Amniotic epithelial cell (primary cell): ENCODE measurements at regions not wholly inside any gene's neighbourhood (a gene's known extent, or its start where the extent isn't known, plus 50 kb on each side); places are given as distances from the start of the nearest gene placed in this dataset.
"Not testable (repeated sequence)": the region's sequence is repeated elsewhere in the genome, so short reads cannot be mapped to it uniquely, and the experiment has no call there.

Experiments used
- DNase-seq: peaks from one replicate; pipeline ENCODE4 v3.0.0-alpha.2; 2010; ENCODE audit warnings: low read depth

DNA sequence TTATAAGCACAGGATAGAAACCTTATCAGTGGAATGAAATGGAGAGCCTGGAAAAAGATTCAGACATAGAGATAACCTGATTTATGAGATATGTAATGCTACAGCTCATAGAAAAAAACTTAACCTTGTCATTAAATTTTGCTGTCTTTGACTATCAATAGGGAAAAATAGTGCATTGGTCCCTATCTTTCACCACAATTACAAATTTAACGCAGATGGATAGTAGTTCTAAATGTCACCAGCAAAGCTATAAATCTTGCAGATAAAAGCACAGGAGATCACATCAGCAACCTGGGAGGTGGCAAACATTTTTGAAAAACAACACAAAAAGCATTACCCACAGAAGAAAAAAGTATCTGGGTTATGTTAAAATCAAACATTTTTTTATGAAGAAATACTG is 831.6 kb downstream of the BRINP3 start:
- DNase-seq = peak; percentile 12

DNA sequence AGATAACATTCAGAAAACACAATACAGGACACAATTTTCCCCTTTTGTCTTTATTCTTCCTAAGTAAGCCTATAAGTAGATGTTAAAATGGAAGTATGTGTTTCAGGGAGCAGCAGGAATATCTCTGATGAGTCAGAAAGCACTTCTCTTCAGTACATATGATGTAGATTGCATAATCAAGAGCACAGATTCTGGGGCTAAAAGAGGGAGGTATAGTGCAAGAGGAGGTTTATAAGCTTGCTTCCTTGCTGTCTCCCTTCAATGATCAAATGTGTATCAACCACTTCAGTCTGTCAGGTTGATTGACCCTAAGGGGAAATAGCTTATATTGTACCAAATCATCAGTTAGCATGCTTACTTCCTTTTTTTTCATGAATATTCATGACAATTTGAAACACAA is 822.8 kb downstream of the BRINP3 start:
- DNase-seq = peak; percentile 73

DNA sequence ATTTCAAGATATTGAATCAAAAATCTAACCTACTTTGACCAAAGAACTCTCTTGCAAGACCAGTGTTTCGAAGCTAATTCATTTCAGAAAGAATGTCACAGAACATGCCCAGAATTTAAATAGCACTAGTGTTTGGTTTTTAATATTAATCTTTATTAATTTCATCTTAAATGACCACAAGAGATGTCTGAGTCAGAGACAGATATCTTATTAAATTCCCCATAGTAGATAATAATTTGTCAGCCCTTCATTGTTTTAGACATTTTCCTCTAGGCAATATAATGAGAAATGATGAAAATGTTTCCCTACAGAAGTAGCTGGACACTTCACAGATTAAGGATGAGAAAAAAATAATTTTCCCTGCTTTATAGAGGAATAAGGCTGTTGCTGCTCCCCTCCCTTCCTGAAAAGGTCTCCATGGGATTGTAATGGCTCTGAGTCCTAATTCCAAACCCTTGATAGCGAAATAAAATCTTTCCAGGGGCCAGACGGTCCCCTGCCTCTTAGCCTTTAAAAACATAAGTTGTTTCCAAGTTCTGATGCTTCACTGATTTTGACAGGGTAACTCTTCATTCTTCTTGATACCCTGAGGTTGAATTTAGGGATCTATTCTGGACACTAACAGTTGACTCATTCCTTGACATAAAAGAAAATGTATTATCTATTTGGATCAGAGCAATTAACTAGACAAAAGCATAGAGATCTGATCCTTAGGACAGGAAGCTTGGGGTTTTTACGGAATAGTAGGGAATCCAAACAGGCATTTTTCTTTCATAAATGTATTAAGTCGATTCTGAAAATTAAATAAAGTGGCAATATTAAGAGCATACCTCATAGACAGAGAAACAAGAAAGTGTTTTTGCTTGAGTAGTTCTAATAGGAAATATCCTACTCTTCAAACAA is 820.8 kb downstream of the BRINP3 start:
- no peak for DNase-seq

DNA sequence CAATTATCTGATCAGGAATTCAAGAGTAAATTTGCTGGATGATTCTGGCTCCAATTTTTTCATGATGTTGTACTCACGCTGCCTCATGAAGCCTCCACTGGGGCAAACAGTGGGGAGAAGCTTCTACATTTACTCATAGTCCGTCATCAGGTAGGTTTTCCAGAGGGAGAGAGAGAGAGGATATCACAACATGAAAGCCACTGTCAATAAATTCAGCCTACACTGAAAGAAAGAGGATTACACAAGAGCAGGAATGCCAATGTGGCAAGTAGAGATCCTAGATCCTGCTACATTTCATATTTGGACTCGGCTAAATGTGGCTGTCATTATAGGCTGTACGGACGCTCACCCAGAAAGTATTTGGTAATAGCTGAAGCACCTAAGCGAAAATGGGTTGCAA is 819.9 kb downstream of the BRINP3 start:
- DNase-seq = no peak

DNA sequence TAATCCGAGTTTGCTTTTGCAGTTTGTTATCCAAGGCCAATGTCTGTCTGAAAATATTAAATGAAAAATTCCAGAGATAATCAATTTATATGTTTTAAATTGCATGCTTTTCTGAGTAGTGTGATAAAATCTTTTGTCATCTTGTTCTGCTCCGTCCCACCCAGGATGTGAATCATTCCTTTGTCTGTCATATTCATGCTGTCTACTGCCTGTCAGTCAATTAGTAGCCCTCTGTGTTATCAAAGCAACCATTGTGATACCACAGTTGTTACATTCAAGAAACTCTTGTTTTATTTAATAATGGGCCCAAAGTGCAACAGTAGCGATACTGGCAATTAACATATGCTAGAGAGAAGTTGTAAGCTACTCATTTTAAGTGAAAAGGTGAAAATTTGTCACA is 819.3 kb downstream of the BRINP3 start:
- no peak for DNase-seq

DNA sequence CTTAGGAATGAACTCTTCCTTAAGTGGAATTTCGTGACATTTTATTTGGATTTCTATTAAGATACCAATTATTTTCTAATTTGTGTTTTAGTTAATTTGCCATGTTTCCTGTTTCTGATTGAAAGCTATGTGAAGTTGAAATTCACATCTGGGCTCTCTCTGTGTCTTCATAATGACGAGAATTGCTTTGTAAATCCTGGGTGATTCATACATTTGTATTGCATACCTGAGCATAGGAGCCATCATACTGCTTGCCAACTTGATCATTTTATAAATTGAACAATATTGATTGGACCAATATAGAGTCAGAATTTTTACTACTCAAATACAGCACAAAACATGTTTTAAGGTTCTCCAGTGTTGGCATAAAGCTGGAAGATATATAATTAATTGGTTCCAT is 817.9 kb downstream of the BRINP3 start:
- no peak for DNase-seq

DNA sequence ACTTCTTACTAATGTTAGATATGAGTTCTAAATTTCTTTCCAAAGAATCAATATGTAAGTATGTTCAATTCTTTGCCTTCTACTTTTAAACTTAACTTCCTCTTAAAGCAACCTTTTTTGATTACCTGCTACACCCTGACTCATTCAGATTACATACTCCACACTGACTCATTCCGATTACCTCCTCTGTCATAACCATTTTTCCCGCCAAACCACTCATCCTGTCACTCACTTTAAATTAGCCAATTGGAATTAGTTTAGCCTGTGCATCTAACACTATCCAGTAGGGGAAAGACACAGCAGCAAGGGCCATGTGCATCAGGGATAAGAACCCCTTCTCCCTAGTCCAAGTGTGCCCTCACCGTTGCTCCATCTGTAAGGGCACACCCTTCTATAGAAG is 815.5 kb downstream of the BRINP3 start:
- DNase-seq = peak; percentile 15

DNA sequence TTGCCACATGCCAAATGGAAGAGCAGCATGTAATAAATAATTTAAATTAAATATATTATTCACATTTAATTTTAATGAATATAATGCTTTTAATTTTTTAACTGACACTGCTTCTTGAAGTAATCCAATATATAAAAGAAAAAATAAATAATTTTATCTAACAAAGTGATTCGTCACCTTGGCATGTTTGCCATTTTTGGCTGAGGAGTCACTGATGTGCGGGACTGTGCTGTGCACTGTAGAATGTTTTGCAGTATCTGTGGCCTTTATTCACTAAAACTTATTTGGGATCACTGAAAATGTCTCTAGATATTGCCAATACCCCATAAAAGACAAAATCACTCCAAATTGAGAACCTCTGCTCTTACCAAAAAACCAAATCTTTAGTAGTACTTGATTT is 807.8 kb downstream of the BRINP3 start:
- peak; percentile 32 for DNase-seq

DNA sequence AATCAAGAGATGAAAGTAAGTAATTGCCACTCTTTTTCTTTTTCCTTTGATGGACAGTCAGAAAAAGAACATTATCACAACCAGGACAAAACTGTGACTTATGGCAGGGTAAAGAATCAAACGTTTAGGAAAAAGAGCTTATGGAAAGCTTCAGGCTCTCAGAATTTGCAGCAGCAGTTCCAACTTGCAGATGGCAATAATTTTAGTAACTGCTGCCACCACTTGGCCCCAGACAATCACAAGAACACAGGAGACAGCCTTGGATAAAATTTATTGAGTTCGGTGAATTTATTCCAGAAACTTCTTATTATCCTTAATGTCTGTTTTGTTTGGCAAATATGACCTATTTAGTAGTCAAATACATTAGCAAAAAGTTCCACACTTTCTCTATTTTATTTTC is 804.4 kb downstream of the BRINP3 start:
- DNase-seq = no peak

DNA sequence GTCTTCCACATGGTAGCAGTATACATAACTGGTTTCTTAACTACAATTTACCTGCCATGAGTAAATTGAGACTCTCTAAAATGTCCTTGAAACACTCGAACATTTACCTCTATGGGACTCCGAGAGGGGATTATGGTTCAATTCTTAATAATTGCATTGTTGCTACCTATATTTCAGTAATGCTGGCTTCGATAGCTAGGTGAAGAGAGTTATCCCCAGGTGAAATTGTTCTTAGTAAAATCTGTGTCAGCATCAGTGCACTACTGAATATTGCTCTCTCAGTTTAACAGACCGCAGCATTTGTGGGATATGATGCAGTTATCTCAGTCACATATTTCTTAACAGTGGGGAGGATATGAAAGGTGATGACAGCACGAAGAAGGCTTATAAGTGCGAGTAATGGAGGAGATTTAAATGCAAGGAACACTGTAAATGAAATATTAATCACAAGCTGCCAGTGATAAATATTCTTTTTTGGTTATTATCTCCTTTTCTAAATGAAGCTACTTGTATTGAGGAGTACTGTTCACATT is 801.9 kb downstream of the BRINP3 start:
- DNase-seq = peak; percentile 84

DNA sequence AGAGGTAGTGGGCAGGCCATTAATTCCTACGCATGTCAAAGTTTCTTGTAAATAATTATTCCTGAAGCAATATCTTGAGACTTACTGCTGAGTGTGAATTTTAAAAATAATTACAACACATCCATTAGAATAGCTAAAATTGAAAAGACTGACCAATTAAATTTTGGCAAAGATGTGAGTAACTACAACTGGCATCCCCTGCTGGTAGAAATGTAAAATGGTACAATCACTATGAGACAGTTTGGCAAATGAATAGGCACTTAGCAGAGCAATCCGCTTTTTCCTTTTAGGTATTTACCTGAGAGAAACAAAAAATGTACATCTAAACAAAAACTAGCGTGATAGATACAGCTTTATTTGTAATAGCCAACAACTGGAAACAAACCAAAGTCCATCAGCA is 798.9 kb downstream of the BRINP3 start:
- no peak for DNase-seq

DNA sequence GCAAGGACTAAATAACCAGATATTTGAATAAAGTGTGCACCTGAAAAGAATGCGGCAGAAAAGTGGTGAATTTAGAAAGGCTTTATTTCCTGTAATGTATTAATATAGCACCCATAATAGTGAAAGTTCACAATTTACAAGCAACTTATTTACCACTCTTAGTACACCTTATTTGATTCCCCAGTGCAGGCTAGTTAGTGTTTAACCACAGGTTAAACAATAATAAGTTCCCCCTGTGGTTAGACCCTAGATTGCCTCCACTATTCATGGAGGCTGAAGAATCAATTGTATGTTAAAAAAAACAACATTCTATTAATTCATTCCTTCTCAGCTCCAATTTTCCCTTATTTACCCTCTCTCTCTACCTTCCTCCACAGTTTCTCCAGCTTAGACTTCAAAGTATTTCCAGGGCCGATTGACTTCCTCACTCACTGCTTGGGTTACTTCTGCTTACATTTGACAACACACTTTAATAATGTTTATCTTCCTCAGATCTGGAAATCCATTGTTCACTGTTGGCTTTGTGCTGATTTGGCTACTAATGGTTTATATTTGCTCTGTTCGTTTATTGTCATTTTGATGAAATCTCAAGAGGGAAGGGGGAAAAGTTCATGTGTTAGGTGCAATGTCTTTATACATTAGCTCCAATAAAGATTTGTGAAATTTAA is 796.3 kb downstream of the BRINP3 start:
- DNase-seq = no peak

DNA sequence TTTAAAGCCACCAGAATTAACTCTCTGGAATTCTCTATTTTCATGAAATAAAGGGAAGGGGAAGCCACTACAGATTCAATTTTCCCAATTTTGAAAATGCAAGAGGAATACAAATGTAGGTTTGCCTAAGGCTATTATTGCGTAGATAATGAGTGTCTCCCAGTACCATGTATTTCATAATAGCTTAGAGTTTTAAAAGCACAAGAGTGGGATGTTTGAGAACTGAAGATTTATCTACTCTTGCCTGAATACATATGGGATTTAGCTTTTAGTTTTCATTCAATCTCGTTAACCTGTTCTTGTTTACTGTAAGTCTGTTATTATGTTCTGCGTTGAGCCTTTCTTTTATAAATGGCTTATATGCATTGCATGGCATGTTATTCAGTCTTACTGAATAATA is 795.1 kb downstream of the BRINP3 start:
- no peak for DNase-seq

DNA sequence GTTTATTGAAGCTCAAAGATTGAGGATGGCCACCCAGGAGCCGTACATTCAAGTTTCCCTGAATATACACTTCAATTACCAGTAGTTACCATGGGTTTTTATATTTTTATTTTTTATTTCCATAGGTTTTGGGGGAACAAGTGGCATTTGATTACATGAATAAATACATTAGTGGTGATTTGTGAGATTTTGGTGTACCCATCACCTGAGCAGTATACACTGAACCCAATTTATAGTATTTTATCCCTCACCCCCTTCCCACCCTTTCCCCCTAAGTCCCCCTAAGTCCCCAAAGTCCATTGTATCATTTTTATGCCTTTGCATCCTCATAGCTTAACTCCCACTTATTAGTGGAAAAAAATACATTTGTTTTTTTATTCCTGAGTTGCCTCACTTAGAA is 791.4 kb downstream of the BRINP3 start:
- no peak for DNase-seq

DNA sequence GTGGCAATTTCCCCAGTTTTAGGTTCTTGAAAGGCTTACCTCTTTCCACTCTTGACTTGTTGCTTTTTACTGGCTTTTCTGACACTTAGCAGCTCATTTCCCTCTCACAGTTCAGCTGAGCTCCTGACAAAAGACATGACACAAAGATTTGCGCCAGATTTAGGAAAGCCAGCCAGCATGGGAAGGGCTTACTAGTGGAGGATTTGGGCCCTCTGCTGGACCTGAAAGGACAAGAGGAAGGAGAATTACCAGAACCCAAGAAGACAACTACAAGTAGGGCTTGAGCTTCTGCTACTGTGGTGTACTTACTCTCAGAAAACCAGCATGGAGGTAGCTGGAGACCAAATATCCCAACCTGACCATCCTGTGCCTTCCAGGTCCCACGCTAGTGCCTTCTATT is 784.5 kb downstream of the BRINP3 start:
- peak; percentile 31 for DNase-seq

DNA sequence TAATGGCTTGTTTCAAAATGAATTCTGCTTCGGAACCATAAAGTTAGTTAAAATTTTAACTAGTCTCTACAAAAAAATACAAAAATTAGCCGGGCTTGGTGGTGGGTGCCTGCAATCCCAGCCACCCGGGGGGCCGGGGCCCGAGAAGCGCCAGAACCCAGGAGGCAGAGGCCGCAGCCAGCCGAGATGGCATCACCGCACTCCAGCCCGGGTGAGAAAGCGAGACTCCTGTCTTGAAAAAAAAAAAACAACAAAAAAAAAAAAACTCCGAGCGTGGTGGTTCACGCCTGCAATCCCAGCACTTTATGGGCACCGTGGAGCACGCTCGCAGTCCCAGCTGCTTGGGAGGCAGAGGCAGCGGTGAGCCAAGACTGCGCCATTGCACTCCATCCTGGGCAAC is 781.4 kb downstream of the BRINP3 start:
- DNase-seq = no peak

DNA sequence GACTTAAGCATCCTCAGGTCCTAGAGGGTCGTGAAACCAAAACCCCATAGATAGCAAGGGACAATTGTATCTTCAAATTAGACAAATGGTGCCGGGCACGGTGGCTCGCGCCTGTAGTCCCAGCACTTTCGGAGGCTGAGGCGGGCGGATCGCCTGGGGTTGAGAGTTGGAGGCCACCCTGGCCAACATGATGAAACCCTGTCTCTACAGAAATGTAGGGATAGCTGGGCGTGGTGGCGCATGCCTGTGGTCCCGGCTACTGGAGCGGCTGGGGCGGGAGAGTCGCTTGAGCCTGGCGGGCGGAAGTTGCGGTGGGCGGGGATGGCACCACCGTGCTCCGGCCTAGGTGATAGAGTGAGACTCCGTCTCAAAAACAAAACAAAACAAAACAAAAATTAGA is 780.6 kb downstream of the BRINP3 start:
- no peak for DNase-seq

DNA sequence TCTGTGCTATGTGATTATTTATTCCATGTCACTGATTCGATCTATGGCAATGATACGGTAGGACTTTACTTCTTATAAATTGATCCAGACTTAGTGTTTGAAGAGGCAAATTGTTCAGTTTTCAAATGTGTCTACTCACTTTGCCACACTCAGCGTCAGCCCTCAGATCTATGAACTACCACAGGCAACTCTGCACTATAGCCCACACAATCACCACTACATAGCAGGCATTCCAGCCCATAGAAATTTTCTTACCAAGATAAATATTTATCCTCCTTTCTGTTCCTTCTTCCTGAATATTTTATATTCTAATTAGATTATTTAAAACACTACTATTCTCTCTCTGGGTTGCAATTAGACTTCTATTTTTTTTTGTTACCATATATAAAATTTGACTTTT is 776.1 kb downstream of the BRINP3 start:
- no peak for DNase-seq

DNA sequence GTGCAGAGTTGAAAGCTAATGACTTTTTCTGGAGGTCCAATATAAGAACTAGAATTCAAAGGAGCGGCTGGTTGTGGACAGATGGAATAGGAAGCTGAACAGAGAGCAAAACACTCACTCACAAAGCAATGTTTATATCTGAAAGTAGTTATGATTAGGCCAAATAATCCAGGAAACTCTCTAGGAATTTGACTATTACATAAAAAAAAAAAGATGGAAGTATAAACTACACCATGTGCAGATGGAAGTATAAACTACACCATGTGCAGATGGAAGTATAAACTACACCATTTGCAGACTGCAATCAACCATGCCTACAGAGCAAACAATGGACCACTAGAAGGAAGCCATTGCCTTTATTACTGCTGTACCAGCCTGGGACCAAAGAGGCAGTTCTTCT is 771.1 kb downstream of the BRINP3 start:
- no peak for DNase-seq

DNA sequence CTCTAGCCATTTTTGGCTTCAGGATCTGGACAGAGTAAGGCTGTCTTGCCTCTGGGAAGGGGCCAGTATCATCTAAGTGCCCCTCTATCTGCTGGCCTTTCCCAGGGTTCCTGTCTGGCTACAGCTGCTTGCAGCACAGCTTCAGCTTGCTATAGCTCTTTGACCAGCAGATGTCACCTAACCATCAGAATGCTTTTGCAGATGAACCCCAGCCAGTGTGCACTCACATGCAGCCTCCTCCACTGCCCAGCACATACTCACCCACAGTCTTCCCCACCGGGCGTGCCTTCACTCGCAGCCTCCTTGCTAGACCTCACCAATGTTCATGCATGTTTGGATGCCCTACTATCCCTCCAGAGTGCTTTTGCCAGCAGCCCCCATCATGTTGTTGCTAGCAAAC is 769.0 kb downstream of the BRINP3 start:
- peak; percentile 35 for DNase-seq

DNA sequence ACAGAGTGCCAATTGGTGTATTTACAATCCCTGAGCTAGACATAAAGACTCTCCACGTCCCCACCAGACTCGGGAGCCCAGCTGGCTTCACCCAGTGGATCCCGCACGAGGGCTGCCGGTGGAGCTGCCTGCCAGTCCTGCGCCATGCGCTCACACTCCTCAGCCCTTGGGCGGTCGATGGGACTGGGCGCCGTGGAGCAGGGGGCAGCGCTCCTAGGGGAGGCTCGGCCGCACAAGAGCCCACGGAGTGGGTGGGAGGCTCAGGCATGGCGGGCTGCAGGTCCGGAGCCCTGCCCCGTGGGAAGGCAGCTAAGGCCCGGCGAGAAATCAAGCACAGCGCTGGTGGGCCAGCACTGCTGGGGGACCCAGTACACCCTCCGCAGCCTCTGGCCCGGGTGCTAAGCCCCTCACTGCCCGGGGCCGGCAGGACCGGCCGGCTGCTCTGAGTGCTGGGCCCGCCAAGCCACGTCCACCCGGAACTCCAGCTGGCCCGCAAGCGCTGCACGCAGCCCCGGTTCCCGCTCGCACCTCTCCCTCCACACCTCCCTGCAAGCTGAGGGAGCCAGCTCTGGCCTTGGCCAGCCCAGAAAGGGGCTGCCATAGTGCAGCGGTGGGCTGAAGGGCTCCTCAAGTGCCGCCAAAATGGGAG is 759.4 kb downstream of the BRINP3 start:
- not testable (repeated sequence) for DNase-seq

DNA sequence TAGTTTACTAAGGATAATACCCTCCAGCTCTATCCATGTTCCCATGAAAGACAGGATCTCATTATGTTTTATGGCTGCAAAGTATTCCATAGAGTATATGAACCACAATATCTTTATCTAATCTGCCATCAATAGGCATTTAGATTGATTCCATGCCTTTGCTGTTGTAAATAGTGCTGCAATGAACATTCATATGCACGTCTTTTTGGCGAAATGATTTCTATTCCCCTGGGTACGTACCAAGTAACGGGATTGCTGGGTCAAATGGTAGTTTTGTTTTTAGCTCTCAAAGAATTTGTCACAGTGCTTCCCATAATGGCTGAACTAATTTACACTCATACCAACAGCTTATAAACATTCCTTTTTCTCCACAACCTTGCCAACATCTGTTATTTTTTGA is 750.9 kb downstream of the BRINP3 start:
- no peak for DNase-seq

DNA sequence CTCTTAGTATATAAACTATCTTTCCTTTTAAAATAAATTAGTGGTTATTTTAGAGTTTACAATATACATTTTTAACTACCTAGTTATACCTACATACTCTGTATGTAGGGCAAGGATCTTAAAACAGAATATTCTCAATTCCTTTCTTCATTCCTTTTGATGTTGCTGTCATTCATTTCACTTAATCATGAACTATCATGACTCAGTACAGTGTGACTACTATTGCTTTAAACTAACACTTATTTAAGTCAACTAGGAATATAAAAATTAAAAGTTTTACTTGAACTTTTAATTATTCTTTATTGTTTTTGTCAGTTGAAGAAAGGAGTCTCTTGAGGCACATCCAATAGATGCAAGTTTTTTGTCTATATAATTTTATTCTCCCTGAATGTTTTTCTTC is 726.4 kb downstream of the BRINP3 start:
- peak; percentile 27 for DNase-seq
